ENCODE measurements at regions not wholly inside any gene's neighbourhood (a gene's known extent, or its start where the extent isn't known, plus 50 kb on each side); places are given as distances from the start of the nearest gene placed in this dataset.

GRCh38 chrX:117327373-117327772 lies 789.2 kb downstream of the KLHL13 start:
- TF ChIP-seq FOXP2 (optimal IDR thresholded peaks at IDR 0.05; ENCODE audit: control extremely low read depth, extremely low read length, insufficient read depth) (no peak), POLR2AphosphoS5 (IDR thresholded peaks at IDR 0.05; ENCODE audit: borderline replicate concordance, low read depth, low read length) (no peak), EZH2 (IDR thresholded peaks at IDR 0.05) (no peak)
